Suprapubic skin (tissue), 3 donors: ENCODE measurements at regions not wholly inside any gene's neighbourhood (a gene's known extent, or its start where the extent isn't known, plus 50 kb on each side); places are given as distances from the start of the nearest gene placed in this dataset.

Experiments
- POLR2AphosphoS5 ChIP-seq, 3 donors: sonication (generic); formaldehyde crosslinking; IDR thresholded peaks; one replicate each; pipeline ENCODE4 v1.6.1; 2017; ENCODE audit warnings: antibody characterized with exemption in 3 of 3
- TF ChIP-seq, protein P1 (sequence below), 2 donors: fragments of 200-600 bp in 1 of 2; fragments of 450-650 bp in 1 of 2; sonication (generic) in 1 of 2; IDR thresholded peaks; one replicate each; pipeline ENCODE4 v1.5.1; 2016 to 2019; ENCODE audit warnings: antibody characterized with exemption in 2 of 2, mild to moderate bottlenecking in 1 of 2, moderate library complexity in 1 of 2

GRCh38 chr15:91547356-91547755 is 306.2 kb upstream of the SLCO3A1 start:
- TF ChIP-seq, protein P1, sequence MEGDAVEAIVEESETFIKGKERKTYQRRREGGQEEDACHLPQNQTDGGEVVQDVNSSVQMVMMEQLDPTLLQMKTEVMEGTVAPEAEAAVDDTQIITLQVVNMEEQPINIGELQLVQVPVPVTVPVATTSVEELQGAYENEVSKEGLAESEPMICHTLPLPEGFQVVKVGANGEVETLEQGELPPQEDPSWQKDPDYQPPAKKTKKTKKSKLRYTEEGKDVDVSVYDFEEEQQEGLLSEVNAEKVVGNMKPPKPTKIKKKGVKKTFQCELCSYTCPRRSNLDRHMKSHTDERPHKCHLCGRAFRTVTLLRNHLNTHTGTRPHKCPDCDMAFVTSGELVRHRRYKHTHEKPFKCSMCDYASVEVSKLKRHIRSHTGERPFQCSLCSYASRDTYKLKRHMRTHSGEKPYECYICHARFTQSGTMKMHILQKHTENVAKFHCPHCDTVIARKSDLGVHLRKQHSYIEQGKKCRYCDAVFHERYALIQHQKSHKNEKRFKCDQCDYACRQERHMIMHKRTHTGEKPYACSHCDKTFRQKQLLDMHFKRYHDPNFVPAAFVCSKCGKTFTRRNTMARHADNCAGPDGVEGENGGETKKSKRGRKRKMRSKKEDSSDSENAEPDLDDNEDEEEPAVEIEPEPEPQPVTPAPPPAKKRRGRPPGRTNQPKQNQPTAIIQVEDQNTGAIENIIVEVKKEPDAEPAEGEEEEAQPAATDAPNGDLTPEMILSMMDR (IDR thresholded peaks at IDR 0.05), result no peak
- no peak for TF ChIP-seq POLR2AphosphoS5 (IDR thresholded peaks at IDR 0.05)
